ENCODE measurements at regions not wholly inside any gene's neighbourhood (a gene's known extent, or its start where the extent isn't known, plus 50 kb on each side); places are given as distances from the start of the nearest gene placed in this dataset.
"Not testable (repeated sequence)": the region's sequence is repeated elsewhere in the genome, so short reads cannot be mapped to it uniquely, and the experiment has no call there.

DNA sequence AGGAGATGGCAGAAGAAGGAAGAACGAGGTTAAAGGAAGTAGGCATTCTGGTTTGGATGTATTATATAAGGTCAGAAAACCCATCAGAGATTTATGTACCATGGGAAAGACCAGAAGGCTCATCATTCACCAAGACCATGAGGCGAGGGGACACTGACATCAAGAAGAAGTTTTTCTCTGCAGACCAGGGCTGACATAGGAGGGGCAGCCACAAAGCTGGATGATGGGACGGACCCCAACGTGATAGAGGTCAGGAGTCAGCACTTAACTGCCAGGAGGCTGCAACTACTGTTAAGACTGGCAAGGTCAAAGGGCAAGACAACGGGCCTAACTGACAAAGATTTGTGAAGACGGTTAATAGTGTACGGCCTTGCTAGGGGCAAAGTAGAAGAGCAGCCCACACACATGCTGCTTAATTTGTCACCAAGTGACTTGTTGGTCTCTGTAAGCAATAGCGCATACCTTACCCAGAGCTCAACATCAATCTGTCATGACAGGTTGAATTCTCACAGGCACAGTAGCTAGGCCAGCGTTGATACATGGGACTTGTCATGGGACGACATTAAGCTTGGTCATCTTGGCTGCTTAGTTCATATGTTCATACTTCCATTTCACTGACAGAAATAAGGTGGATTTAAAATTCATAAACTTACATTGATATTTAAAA is 579.7 kb upstream of the CDH10 start:
- TF ChIP-seq POLR2A (IDR thresholded peaks at IDR 0.05; ENCODE audit: low read length) (no peak), GATA1 (IDR thresholded peaks at IDR 0.05; ENCODE audit: low read depth, low read length) (no peak)
- no peak for DNase-seq

DNA sequence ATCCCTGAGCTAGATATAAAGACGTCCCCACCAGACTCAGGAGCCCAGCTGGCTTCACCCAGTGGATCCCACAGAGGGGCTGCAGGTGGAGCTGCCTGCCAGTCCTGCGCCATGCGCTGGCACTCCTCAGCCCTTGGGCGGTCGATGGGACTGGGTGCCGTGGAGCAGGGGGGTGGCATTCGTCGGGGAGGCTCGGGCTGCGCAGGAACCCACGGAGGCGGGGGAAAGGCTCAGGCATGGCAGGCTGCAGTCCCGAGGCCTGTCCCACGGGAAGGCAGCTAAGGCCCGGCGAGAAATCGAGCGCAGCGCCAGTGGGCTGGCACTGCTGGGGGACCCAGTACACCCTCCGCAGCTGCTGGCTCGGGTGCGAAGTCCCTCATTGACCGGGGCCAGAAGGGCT is 555.1 kb upstream of the CDH10 start:
- not testable (repeated sequence) for DNase-seq

GRCh38 chr5:25190521-25191000 is 545.8 kb upstream of the CDH10 start:
- DNase-seq = no peak
- no peak for TF ChIP-seq GATA1 (IDR thresholded peaks at IDR 0.05; ENCODE audit: low read depth, low read length)
- TF ChIP-seq POLR2A (IDR thresholded peaks at IDR 0.05; ENCODE audit: low read length) = no peak

DNA sequence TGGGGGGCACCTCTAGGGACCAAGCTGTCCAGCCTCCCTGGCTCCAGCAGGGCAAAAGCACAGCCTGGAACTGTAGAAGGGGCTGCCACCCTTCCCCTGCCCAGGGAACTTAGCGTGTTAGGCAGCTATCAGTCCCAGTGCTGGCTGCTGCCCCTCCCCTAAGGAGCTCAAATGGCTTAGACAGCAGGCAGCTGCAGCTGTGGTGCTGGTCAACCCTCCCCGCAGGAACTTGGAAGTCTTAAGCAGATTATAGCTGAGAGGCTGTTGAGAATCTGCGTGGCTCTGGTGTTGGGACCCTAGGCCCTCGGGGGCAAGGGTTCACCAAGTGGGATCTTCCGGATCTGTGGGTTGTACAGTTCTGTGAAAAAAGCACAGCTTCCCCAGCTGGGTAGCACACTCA is 536.5 kb upstream of the CDH10 start:
- no peak for DNase-seq
- TF ChIP-seq GATA1 (IDR thresholded peaks at IDR 0.05; ENCODE audit: low read depth, low read length) (no peak), POLR2A (IDR thresholded peaks at IDR 0.05; ENCODE audit: low read length) (no peak)

- DNase-seq = not testable (repeated sequence)
Measured at GRCh38 chr5:25162616-25163015, 517.8 kb upstream of the CDH10 start.

GRCh38 chr5:25160891-25161290 is 516.1 kb upstream of the CDH10 start:
- TF ChIP-seq POLR2A (IDR thresholded peaks at IDR 0.05; ENCODE audit: low read length) = no peak
- no peak for TF ChIP-seq GATA1 (IDR thresholded peaks at IDR 0.05; ENCODE audit: low read depth, low read length)
- DNase-seq = no peak

DNA sequence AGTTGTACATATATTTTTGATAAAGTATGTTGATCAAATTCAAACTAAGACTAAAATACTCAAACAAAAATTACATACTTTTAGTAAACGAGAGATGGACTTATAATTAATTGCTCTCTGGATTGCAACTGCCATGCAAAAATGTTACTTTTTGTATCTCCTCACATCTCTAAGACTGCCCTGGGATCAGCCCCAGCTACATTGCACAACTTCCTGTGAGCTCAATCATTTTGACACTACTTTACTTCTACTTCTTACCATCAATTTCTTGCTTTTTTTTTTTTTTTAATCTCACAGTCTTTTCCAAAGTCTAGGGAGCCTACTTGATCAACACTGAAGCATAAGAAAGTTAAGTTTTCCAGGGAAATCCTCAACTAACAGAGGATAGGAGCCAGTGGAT is 506.0 kb upstream of the CDH10 start:
- TF ChIP-seq GATA1 (IDR thresholded peaks at IDR 0.05; ENCODE audit: low read depth, low read length) = no peak
- TF ChIP-seq POLR2A (IDR thresholded peaks at IDR 0.05; ENCODE audit: low read length) = no peak
- no peak for DNase-seq

- TF ChIP-seq GATA1 (IDR thresholded peaks at IDR 0.05; ENCODE audit: low read depth, low read length) = no peak
- TF ChIP-seq POLR2A (IDR thresholded peaks at IDR 0.05; ENCODE audit: low read length) = no peak
- DNase-seq = no peak
Measured at GRCh38 chr5:25128606-25129005, 483.8 kb upstream of the CDH10 start.

- DNase-seq = peak; percentile 1 to 14
- no peak for TF ChIP-seq GATA1 (IDR thresholded peaks at IDR 0.05; ENCODE audit: low read depth, low read length)
- no peak for TF ChIP-seq POLR2A (IDR thresholded peaks at IDR 0.05; ENCODE audit: low read length)
Measured at GRCh38 chr5:25119650-25120049, 474.9 kb upstream of the CDH10 start.

GRCh38 chr5:25107853-25108252 is 463.1 kb upstream of the CDH10 start:
- DNase-seq = no peak
- TF ChIP-seq GATA1 (IDR thresholded peaks at IDR 0.05; ENCODE audit: low read depth, low read length) = no peak
- TF ChIP-seq POLR2A (IDR thresholded peaks at IDR 0.05; ENCODE audit: low read length) = no peak

- no peak for TF ChIP-seq GATA1 (IDR thresholded peaks at IDR 0.05; ENCODE audit: low read depth, low read length)
- TF ChIP-seq POLR2A (IDR thresholded peaks at IDR 0.05; ENCODE audit: low read length) = no peak
- no peak for DNase-seq
Measured at GRCh38 chr5:25099538-25099937, 454.8 kb upstream of the CDH10 start.

DNA sequence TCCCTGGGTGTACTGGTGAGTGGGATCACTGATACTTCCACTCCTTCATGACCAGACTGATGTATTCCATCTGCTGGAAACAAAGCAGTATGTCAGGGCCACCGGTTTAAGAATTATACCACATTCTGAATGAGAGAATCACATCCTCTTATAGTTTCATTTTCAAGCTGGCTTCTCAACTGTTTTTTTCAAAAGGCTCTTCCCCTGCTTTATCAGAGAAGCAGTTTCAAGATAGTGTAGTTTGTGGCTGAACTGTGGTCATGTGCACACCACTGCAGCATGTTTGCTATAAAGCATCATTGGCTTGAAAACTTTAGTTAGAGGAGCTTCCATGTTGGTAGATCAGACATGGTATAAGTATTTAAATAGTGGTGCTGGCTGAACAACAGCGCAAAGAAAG is 450.5 kb upstream of the CDH10 start:
- DNase-seq = no peak
- TF ChIP-seq POLR2A (IDR thresholded peaks at IDR 0.05; ENCODE audit: low read length) (no peak), GATA1 (IDR thresholded peaks at IDR 0.05; ENCODE audit: low read depth, low read length) (no peak)

DNA sequence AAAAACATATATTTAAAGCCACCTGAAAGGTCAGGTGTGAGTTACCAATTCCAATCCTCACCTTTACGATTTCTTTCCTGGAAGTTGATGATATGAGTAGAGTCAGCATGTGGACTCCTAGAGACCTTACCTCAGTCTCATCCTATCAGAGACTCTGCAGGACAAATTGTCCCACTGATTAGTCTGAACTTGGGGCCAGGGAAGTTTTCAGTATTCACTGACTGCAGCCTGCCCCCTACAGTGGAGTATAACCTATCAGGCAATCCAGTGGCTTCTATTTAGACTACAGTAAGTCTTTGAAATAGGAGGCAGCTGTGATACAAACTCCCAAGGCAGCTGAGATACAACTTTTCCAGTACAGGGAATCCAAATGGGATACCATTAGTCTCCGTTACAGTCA is 449.4 kb upstream of the CDH10 start:
- DNase-seq = no peak
- no peak for TF ChIP-seq POLR2A (IDR thresholded peaks at IDR 0.05; ENCODE audit: low read length)
- no peak for TF ChIP-seq GATA1 (IDR thresholded peaks at IDR 0.05; ENCODE audit: low read depth, low read length)

DNA sequence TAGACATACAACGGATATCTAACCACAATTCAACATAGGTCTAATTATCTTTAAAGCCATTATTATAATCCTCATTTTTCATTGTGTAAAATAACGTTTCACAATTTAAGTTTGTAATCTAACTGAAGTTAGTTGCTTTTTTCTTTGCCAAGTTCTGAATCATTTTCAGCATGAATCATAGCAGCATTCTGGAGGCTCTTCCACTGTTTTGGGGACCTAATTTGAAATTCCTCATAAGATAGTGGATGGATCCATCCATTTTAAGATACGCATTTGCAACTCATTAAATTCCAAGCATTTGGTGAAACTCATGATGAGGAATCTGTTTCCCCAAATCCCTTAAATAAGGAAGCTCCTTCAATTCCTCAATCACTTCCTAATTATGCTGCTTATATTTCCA is 447.1 kb upstream of the CDH10 start:
- TF ChIP-seq POLR2A (IDR thresholded peaks at IDR 0.05; ENCODE audit: low read length) = no peak
- DNase-seq = no peak

DNA sequence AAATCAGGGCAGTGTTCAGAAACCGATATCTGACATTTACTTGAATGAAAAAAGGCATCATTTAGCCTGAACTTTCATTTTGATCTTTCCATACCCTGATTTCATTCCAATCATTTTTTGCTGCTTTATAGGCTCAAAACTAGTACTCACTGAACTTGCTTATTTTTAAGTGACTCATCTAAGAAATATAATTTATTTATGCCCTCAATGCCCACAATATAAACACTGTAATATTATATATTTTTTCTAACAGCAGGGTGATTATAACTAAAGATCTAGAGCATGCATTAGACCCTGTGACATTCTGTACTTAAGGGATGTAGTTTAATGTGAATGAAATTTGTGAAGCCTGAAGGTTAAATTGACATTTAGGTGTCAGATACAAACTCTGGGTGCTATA is 446.1 kb upstream of the CDH10 start:
- TF ChIP-seq GATA1 (IDR thresholded peaks at IDR 0.05; ENCODE audit: low read depth, low read length) (no peak), POLR2A (IDR thresholded peaks at IDR 0.05; ENCODE audit: low read length) (no peak)

DNA sequence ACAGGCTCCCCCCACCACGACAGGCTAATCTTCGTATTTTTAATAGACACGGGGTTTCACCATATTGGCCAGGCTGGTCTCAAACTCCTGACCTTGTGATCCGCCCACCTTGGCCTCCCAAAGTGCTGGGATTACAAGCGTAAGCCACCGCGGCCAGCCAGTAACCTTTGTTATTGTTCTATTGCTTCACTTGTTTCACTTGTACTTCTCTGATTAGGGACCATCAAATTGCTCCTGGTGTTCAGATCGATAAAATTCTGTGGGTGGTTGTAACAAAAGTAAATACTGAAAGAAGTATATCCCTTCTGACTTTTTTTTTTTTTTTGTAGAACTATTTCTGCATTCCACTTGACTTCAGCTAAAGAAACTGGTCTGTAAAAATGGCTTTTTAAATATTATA is 445.5 kb upstream of the CDH10 start:
- DNase-seq = no peak
- TF ChIP-seq GATA1 (IDR thresholded peaks at IDR 0.05; ENCODE audit: low read depth, low read length) (no peak), POLR2A (IDR thresholded peaks at IDR 0.05; ENCODE audit: low read length) (no peak)

More for the DNA sequence above, 446.1 kb upstream of the CDH10 start:
- DNase-seq = no peak

GRCh38 chr5:25088689-25089088 is 443.9 kb upstream of the CDH10 start:
- not testable (repeated sequence) for DNase-seq

DNA sequence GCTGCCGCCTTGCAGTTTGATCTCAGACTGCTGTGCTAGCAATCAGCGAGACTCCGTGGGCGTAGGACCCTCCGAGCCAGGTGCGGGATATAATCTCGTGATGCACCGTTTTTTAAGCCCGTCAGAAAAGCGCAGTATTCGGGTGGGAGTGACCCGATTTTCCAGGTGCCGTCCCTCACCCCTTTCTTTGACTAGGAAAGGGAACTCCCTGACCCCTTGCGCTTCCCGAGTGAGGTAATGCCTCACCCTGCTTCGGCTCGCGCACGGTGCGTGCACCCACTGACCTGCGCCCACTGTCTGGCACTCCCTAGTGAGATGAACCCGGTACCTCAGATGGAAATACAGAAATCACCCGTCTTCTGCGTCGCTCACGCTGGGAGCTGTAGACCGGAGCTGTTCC is 438.5 kb upstream of the CDH10 start:
- not testable (repeated sequence) for DNase-seq

Data from erythroblast (primary cell).